ENCODE measurements at regions not wholly inside any gene's neighbourhood (a gene's known extent, or its start where the extent isn't known, plus 50 kb on each side); places are given as distances from the start of the nearest gene placed in this dataset.

DNA sequence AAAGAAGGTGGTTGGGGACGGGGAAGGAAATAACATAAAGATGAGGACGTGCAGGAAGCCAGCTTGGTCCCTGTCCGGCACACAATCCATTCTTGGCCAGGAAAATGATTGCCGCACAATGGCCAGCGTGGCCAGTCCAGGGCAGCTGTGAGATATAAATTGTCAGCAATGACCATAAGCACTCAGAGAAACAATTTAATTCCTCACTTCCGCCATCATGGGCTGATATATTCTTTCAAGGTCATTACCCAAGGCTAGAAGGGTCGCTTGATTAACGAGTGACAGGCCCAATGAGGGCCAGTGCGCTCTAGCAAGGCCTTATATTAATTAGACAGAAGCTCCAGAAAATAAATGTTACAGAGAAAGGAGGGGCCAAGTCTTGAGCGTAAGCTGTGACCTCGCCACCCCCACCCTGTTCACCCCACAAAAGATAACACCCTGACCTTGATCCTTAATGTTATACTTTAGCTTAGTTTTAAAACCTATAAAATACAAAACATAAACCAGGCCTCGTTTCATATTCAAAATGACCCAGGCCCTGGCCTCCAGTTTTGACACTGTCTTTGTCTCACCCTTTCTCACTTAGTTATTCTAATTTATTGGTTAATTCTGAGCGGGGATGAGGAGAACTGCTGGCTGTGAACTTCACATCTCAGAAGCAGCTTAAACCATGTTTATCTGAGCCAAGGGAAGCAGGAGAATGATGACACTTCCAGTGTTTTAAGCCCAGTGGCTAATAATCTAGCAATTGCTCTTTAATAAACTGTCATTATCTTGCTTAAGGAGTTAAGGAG, 478.3 kb upstream of the ZFHX3 start:
- DNase-seq: no peak

DNA sequence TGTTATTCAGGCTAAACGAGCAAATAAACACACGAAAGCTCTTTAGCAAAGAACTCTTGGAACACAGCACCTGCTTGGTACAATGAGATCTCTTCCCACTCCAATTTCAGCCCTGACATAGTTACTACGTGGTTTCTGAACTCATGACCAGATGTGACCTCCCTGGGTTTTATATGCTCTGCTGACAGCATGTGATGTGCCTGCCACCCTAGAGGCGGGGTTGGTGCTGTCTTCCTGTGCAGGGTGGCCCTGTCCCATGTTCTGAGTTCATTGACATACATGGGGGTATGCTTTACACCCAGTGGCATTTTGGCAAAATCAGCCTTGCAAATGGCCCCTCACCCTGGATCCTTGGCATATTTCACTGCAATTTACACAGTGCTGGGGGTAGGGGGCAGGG, 475.3 kb upstream of the ZFHX3 start:
- no peak for DNase-seq

DNA sequence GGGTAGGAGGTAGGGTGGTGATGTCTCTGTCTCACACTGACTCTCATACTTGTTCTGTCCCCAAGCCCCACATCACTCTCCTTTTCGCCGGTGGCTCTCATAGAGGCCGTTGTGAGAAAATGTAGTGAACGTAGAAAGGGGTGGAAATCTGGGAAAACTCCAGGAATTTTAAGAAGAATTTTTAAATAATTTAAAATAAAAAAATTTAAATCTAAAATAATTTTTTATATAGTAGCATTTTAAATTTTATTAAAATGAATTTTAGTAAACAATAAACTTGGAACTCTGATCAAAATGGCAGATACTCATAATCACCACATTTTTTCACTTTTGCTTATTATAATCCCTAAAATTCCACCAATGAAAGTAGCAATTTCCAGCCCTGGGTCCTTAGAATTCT, 473.6 kb upstream of the ZFHX3 start:
- DNase-seq: no peak

DNA sequence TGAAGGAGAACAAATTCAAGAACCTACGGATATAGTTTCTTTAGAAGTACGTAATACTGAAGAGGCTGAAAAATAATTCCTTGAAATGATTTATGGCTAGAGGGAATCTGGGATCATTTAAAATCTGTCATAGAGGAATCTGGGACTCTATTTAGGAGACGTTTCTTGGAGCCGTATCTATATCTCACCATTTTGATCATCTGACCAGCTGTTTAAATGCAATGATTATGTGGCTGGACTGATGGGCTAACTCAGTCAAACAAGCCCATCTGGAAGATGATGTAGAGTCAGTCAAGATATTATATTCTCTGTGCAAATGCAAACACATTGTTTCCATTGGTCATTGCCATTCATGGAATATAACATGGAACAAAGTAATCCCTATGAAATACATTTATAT, 467.7 kb upstream of the ZFHX3 start:
- no peak for DNase-seq

DNA sequence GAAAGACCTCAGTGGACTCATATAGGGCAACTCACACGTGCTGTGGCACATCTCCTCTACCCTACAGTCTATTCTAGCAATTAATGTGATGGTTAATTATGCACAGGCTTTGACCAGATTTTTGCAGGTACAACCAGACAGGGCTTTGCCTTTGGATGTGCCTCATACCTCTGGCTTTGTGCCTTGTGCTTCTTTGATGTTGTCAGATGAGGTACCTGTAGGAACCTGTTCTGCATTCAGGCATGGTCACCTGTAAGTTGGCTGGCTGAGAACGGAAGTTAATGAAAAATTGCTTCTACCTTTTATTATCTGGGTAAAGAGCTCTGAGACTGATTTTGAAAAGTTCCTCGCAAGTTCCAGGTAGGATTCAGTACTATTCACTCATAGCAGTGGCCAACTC, 462.9 kb upstream of the ZFHX3 start:
- DNase-seq: no peak

DNA sequence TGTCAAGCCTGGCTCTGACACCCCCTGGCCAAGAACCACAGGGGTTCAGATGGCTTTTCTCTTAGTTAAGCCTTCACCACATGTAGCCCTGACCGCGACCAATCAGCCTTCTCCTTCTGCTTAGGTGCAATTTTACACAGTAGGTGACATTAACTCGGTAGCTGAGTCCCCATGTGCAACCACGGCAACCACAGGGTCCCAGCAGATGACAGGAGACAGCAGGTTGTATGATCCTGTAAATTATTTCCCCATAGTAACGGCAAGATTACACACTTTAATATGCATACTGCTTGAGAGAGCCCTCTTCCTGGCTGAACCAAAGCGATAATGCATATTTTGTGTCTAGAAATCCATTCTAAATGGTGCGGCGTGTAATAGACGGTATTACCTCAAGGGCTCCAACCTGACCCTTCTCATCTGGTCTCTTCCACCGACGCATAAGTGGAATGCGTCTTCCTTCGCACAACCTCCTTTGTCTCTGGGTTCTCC, 458.7 kb upstream of the ZFHX3 start:
- DNase-seq: no peak

DNA sequence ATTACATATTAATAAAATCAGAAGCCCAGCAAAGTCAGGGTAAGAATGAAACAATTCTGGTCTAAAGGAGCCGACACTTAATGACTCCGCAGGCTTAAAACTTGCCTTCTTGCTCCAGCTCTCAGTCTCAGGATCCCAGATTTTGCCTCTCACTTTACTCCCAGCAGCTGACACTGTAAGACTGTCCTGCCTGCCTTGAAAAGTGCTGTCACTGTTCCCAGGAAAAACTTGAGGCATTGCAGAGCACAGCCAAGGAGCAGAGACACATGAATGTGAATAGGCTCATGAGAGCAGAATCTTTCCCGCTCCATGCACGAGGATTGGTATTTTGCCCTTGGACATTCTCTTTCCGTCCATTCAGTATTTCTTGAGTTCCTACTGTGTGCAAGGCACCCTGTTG, 457.6 kb upstream of the ZFHX3 start:
- DNase-seq: no peak

DNA sequence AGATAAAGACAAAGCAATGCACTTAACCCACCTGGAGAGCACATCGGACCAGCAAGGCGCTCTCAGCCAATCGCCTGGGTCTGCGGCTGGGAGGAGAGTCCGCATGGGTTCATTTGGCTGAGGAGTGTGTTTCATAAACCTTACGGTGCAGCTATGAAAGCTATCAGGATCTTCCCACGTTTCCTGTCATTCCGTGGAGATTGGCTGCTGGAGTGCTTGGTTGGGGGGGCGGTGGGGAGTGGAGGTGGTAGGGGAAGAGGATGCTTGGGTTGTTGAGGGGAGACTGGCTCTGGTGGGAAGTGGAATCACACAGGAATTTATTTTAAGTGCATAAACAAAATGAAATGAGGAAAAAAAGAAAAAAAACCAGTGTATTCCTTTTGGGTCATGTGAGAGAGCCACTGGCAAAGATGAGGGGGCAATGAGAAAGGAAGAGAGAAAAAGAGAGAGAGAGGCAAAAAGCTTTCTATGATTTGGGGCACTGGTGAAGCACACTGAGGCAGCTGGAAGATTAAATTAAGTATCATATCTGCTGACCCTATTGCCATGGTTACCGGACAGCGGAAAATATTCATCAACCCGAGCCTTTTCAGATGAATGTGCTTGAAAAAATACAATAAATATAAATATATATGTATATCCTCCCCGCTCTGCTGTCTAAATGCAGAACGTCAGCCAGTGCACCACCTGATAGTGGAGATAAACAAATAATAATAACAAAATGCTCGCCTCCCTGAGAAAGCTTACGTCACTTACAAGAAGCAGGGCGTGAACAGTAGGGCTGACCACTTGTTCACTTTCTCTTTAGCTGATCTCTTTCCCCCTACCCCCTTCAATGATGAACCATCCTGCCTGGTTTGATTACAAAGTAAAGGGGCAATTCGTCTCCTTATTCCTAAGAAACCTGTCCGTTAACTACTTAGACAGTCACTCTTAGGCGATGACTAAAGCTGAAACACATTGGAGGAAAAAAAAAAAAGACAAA, 457.0 kb upstream of the ZFHX3 start:
- no peak for DNase-seq

DNA sequence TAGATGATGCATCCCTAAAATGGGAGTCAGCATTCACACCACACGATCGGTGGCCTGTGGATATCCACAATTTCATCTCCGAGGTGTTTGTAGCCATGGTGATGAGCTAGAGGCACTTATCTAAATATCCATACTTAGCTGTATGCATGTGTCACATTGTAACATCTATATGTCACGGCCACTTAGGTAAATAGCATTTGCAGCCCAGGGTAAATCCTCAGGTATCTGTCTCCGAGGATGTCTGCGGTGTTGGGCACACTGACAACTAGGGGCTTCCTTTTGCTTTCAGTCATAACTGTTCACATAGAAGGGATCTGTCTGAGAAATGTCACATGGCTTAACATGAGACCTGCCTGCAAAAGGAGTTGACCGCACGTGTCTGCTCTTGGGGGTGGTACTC, 455.2 kb upstream of the ZFHX3 start:
- no peak for DNase-seq

DNA sequence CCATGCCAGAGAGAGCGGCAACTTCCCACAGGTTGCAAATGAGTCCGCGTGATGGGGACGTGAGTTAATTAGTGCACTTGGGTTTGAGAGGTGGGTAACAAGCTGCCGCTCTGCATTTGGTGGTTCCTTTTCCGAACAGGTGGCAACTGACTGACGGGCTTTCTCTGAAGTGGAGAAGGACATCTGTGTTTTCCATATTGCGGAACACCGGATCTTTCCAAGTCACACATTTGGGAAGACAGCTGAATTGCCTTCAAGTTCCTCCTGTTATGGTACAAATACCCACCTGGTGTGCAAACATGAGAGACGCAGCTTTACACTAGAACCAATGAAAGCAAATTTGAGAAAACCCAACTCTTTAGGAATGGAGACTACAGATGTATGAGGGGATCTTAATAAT, 451.3 kb upstream of the ZFHX3 start:
- no peak for DNase-seq

DNA sequence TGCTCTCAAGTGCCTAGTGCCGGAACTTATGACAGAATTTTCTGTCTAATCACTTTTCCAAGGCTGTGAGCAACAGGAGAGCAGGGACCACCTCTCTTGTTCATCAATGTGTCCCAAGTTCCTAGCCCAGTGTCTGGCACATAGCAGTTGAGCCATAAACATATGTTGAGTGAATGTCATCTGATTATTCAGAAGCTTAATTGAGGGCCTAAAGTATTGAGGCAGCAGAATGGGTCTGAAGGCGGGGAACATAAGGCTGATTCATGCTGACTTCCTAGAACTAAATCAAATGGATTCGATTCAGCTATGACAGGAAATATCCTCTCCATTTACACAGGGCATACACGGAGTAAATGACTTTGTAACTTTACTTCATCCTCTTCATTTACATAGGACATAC, 438.0 kb upstream of the ZFHX3 start:
- no peak for DNase-seq

DNA sequence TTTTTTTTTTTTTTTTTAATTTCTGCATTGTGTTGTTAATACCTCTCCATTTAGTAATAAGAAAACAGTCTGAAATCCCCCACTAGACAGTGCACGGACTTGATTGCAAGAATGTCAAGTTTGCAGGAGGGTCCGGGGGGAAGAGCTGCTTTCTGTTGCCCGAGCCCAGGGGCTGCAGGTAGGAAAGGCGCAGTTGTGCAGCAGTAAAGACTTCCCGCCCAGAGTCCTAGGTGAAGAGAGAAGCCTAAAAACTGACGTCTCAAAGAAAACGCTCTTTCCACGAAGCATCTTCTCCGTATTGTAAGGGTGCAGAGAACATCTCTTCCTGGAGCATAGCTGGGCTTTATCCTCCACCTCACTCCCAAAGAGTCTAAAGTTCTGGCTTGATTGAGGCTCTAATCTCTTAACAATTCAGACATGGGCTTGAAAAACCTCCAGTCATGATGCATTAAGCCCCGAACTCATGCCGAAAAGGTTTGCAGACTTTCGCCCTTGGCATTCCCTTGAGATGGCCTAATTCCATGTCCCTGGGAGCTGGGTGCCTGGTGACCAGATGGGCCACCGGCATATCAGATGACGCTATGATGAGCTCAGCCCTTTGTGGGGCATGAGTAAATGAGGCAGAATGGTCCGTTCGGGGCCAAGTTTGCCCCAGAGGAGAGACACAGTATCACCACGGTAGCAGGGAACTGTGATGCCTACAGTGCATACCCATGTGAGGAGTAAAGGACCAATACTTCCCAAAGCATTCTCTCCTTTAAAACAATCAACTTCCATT, 436.2 kb upstream of the ZFHX3 start:
- no peak for DNase-seq

DNA sequence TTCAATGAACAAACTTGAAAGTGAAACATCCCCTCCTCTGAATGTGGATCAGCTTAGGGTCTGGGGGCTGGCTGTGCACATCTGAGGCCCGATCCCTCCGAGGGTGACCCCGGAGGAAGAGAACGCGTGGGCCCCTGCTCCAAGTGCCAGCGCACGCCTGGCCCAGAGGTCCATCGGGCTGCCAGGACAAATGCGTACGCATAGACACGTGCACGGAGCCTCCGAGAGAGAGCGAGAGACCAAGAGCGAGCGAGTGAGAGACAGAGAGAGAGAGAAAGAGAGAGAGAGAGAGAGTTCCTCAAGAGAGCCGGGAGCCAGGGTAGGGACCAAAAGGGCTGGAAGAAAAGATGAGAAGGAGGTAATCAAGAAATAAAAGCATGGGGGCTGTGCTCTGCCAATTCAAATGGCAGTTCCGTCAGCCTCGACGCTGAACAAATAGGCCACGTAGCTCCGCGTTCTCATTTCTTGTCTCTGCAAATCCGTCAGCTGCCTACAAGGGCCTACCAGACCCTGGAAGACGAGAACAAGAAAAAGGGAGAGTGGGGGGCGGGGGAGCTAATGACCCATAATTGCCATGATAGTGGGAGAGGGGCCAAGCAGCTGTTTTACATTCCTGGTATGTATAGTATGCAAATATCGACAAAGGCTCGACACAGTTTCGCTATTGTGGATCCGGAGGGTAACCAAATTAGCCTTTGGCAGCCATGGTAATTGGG, 435.3 kb upstream of the ZFHX3 start:
- no peak for DNase-seq

DNA sequence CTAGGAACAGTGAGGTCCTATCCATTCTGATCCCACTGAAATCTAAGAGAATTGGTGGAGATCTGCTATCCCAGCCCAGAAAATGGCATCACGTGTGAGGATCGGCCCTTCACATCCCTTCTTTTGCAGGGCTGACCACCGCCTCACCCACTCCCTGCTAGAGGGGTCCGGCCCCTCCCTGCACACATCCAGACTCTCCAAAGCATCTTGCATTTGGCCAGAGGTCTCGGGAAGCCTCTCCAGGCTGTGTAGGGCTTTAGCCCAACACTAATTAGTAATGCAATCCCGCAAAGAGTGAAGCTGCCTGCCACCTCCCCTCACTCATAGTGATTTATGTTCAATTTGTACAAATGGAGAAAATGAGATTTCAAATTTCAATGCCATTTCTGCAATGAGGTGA, 434.4 kb upstream of the ZFHX3 start:
- DNase-seq: no peak

DNA sequence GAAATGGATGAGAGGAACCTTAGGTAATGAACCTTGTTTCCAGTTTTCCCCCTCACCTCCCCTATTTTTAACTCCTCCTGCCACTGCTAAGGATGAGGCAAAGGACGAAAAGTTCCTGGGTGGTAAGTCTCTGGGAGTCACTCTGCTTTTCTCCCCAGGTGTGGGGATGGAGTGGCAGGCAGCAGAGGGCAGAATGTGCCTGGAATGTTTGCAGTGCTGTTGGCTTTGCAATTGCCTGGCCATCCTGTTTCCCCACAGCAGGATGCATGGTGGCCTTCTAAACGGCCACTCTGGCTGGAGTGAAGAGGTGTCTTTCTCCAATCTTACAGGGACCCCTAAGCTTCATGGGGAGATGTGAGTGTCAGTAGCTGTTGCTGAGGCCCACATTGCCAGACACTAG, 432.5 kb upstream of the ZFHX3 start:
- no peak for DNase-seq

DNA sequence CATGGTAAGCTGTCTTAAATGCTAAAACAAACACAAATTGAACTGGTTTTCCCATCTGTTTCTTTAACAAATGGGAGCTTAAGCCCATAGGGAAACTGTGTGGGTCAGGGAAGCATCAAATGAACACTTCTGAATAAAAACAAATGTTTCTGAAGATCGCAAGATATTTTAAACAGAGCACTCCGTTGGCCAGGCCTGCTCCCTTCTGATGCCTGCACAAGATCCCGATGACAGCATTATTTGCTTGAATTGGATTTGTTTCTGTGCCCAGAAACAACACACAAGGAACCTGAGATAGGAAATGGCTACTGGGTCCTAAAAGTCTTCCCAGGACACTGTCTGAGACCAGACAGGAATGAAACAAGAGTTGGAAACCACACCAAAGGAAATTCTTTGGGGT, 425.8 kb upstream of the ZFHX3 start:
- DNase-seq: no peak

DNA sequence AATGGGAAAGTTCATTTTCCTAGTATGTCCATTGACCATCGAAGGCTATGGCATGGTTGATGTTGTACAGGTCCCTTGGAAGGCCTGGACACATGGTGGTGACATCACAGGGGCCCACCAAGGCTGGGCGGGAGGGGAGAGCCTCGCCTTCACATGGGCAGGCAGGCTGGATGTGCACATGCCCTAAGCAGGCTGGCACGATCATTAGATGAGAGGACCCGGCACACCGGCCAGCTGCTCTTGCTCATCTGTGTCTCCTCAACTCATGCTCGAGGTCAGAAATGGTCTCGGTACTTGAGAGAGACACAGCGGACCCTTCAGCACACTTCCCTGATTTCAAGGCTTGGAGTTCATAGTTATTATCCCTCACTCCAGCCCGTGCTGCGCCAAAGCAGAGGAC, 416.9 kb upstream of the ZFHX3 start:
- no peak for DNase-seq

DNA sequence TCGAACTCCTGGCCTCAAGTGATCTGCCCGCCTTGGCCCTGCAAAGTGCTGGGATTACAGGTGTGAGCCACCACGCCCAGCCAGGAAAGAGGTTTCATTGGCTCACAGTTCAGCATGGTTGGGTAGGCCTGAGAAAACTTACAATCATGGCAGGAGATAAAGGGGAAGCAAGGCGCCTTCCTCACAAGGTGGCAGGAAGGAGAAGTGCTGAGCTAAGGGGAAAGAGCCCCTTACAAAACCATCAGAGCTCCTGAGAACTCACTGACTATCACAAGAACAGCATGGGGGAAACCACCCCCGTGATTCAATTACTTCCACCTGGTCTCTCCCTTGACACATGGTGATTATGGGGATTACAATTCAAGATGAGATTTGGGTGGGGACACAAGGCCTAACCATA, 411.7 kb upstream of the ZFHX3 start:
- DNase-seq: no peak

DNA sequence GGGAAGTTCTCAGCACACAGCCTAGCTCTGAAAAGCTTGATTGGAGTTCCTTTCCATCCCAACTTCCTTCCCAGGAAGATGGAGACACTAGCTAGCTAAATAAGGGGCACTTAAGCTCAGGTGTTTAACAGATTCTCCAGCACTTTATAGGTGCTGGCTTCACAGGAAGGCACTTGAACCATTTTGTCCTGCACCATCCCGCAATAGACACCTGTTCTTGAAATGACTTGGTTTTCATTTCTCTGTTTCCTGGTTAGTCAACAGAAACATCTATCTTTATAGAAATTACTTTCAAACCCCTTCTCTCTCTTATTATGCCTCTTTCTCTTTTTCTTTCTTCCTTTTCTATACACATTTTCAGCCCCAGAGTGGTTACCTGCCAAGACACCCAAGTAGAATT, 409.9 kb upstream of the ZFHX3 start:
- DNase-seq: no peak

DNA sequence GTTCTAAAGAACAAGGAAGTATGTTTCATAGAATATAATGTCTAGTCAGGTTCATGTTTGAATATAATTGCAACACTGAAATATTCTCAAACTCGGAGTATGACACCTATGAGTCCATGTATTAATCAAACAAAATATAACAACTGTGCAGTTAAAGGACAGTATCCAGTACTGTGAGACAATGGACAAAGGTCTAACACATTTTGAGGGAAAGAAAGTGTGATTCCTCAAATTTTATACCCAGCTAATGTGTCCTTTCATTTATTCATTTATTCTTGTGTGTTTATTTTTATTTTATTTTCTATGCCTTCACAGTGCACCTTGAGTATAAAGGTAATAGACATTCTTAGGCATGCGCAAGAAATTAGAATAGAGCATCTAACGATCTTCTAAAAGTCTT, 401.0 kb upstream of the ZFHX3 start:
- no peak for DNase-seq

DNA sequence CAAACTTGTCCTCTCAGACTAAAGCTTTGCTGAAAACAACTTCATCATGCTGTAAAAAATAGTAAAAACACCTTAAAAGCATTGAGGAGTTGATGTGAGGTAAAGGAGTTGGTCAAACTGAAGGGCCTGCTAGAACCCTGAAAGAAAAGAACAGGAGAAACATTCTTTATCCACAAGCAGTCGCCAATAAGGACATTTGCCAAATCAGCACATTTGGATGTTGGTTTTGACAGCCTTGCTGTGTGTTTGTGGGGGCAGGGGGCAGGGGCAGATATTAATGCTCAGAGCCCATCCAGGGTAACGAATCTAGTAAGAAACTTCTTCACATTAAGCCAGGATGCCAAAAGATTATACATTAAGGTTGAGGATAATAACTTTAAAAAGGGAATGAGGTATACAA, 399.9 kb upstream of the ZFHX3 start:
- no peak for DNase-seq

DNA sequence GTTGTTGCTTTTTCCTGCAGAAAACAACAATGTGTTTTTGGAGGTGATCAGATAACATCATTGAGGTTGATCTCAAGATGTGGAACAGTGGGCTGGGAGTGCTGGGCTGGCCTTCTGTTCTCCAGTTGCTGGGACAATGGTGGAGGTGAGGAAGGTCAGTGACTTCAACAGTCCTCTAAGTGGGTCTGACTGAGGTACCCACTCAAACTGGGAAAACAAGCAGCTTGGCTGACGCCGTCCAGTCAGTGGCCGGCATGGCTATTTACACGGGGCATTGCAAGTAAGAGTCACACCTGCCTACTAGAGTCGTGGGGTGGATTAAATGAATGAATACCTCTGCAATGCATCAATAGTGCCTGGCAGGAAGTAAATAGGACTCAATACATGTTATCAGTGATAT, 386.7 kb upstream of the ZFHX3 start:
- no peak for DNase-seq

Data from skin of body (tissue), 1 donor.